ENCODE measurements at regions not wholly inside any gene's neighbourhood (a gene's known extent, or its start where the extent isn't known, plus 50 kb on each side); places are given as distances from the start of the nearest gene placed in this dataset.

DNA sequence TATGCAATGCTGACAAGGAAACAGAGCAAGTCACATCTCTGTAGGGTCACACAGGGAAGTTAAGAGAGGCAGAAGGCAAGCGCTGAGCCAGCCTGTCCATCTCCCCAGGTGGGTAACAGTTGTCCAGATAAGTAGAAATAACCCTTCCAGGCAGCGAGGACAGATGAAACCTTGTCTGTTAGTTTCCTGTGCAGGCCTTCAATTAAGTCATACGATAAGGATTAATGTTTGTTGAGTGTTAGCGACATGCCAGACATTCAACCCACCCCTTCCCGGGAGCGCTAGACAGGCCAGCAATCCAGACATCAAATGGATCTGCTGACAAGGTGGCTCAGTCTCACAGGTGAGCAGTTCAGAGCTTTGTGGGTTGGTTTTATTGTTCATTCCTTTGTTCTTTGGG, 221.5 kb upstream of the FMN2 start:
- H3K9ac ChIP-seq (ENCODE audit: low read length): no peak overlapping the region
- H3K9me3 ChIP-seq (ENCODE audit: insufficient read depth, low read length): no peaks in the 10 kb centered on the region
- H3K27me3 ChIP-seq (ENCODE audit: low read length): no peaks in the 10 kb centered on the region
- TF ChIP-seq CTCF (IDR thresholded peaks at IDR 0.05; ENCODE audit: insufficient read depth, low read length, poor library complexity, severe bottlenecking) (no peak), EZH2phosphoT487 (conservative IDR thresholded peaks at IDR 0.05; ENCODE audit: low read length) (no peak)
- H4K20me1 ChIP-seq (ENCODE audit: low read depth, low read length): no peaks in the 10 kb centered on the region
- H3K4me2 ChIP-seq (ENCODE audit: low read depth, low read length, poor library complexity, severe bottlenecking): no peak overlapping the region
- no peaks in the 10 kb centered on the region for H3K36me3 ChIP-seq (ENCODE audit: low read length)
- H3K79me2 ChIP-seq (ENCODE audit: insufficient read depth, low read length): no peaks in the 10 kb centered on the region
- H3F3A ChIP-seq (ENCODE audit: insufficient read depth): no peaks in the 10 kb centered on the region
- H3K9me2 ChIP-seq (replicated peaks; ENCODE audit: insufficient read depth, low read length): no peaks in the 10 kb centered on the region
- no peak overlapping the region for H3K4me3 ChIP-seq (ENCODE audit: insufficient read depth, low read length, poor library complexity, severe bottlenecking)
- H3K27ac ChIP-seq (ENCODE audit: low read depth, low read length): no peak overlapping the region
- no peak overlapping the region for H2AFZ ChIP-seq (ENCODE audit: low read depth, low read length, severe bottlenecking)

DNA sequence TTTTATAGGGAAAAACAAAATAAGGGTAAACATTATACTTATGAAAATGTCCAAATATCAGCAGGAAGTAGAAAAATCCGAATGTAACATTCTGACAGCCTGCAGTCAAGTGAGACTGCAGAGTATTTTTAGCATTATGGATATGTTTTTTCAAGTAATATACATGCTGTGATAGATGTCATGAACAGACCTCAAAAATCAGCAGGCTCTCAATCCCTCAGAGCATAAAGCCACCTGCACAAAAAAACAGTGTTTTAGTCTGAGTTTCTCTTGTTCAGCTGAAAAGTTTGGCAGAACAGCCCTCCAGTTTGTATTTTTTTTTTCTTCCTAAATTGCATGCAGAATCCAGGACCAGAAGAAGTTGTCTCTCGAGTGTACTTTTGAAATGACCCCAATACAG, 219.1 kb upstream of the FMN2 start:
- TF ChIP-seq EZH2phosphoT487 (conservative IDR thresholded peaks at IDR 0.05; ENCODE audit: low read length) (no peak), CTCF (IDR thresholded peaks at IDR 0.05; ENCODE audit: insufficient read depth, low read length, poor library complexity, severe bottlenecking) (no peak)
- H3K79me2 ChIP-seq (ENCODE audit: insufficient read depth, low read length): no peaks in the 10 kb centered on the region

DNA sequence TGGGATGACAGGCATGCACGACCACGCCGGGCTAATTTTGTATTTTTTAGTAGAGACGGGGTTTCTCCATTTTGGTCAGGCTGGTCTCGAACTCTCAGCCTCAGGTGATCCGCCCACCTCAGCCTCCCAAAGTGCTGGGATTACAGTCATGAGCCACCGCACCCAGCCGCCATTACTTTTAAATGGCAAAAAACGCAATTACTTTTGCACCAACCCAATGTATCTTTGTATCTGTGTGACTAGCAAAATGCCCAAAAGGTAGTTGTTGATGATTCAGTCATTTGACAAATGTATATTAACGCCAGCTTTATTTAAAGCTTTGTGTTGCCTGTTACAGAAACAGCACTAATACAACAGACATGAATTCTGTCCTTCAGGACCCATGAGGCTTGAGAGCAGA, 216.9 kb upstream of the FMN2 start:
- TF ChIP-seq EZH2phosphoT487 (conservative IDR thresholded peaks at IDR 0.05; ENCODE audit: low read length) (no peak), CTCF (IDR thresholded peaks at IDR 0.05; ENCODE audit: insufficient read depth, low read length, poor library complexity, severe bottlenecking) (no peak)
- no peak overlapping the region for H3K4me2 ChIP-seq (ENCODE audit: low read depth, low read length, poor library complexity, severe bottlenecking)
- H3K36me3 ChIP-seq (ENCODE audit: low read length): no peaks in the 10 kb centered on the region
- no peaks in the 10 kb centered on the region for H3K79me2 ChIP-seq (ENCODE audit: insufficient read depth, low read length)
- H4K20me1 ChIP-seq (ENCODE audit: low read depth, low read length): no peaks in the 10 kb centered on the region
- H3F3A ChIP-seq (ENCODE audit: insufficient read depth): no peaks in the 10 kb centered on the region
- no peaks in the 10 kb centered on the region for H3K9me3 ChIP-seq (ENCODE audit: insufficient read depth, low read length)
- H3K9ac ChIP-seq (ENCODE audit: low read length): no peak overlapping the region
- no peaks in the 10 kb centered on the region for H3K9me2 ChIP-seq (replicated peaks; ENCODE audit: insufficient read depth, low read length)
- no peak overlapping the region for H3K4me3 ChIP-seq (ENCODE audit: insufficient read depth, low read length, poor library complexity, severe bottlenecking)
- H3K27ac ChIP-seq (ENCODE audit: low read depth, low read length): no peak overlapping the region
- H3K27me3 ChIP-seq (ENCODE audit: low read length): no peaks in the 10 kb centered on the region
- no peak overlapping the region for H2AFZ ChIP-seq (ENCODE audit: low read depth, low read length, severe bottlenecking)

More for the DNA sequence above, 219.1 kb upstream of the FMN2 start:
- H3K36me3 ChIP-seq (ENCODE audit: low read length): no peaks in the 10 kb centered on the region
- H3K4me2 ChIP-seq (ENCODE audit: low read depth, low read length, poor library complexity, severe bottlenecking): no peak overlapping the region
- H3K9me2 ChIP-seq (replicated peaks; ENCODE audit: insufficient read depth, low read length): no peaks in the 10 kb centered on the region
- H2AFZ ChIP-seq (ENCODE audit: low read depth, low read length, severe bottlenecking): no peak overlapping the region
- no peak overlapping the region for H3K27ac ChIP-seq (ENCODE audit: low read depth, low read length)
- H3K9ac ChIP-seq (ENCODE audit: low read length): no peak overlapping the region
- no peaks in the 10 kb centered on the region for H3F3A ChIP-seq (ENCODE audit: insufficient read depth)
- H3K4me3 ChIP-seq (ENCODE audit: insufficient read depth, low read length, poor library complexity, severe bottlenecking): no peak overlapping the region
- H4K20me1 ChIP-seq (ENCODE audit: low read depth, low read length): no peaks in the 10 kb centered on the region
- H3K27me3 ChIP-seq (ENCODE audit: low read length): no peaks in the 10 kb centered on the region
- H3K9me3 ChIP-seq (ENCODE audit: insufficient read depth, low read length): no peaks in the 10 kb centered on the region
